Gastrocnemius medialis (tissue), 4 donors: ENCODE measurements at regions not wholly inside any gene's neighbourhood (a gene's known extent, or its start where the extent isn't known, plus 50 kb on each side); places are given as distances from the start of the nearest gene placed in this dataset.

ENCODE experiments used
- POLR2A ChIP-seq, 2 donors: fragments of 450-650 bp; IDR thresholded peaks; one replicate each; pipeline ENCODE4 v1.6.1; 2017; ENCODE audit warnings: antibody characterized with exemption in 2 of 2, mild to moderate bottlenecking in 2 of 2, moderate library complexity in 2 of 2
- TF ChIP-seq, protein P1 (sequence below), 5 experiments: fragments of 450-650 bp in 3 of 5; fragments of 200-600 bp in 2 of 5; sonication (generic) in 2 of 5; IDR thresholded peaks in 4 of 5; conservative IDR thresholded peaks in 1 of 5; 1 replicate in 4 of 5; 2 replicates in 1 of 5; pipeline ENCODE4 v1.5.1; 2016 to 2019; ENCODE audit warnings: antibody characterized with exemption in 5 of 5, mild to moderate bottlenecking in 3 of 5, moderate library complexity in 3 of 5

- TF ChIP-seq, protein P1, sequence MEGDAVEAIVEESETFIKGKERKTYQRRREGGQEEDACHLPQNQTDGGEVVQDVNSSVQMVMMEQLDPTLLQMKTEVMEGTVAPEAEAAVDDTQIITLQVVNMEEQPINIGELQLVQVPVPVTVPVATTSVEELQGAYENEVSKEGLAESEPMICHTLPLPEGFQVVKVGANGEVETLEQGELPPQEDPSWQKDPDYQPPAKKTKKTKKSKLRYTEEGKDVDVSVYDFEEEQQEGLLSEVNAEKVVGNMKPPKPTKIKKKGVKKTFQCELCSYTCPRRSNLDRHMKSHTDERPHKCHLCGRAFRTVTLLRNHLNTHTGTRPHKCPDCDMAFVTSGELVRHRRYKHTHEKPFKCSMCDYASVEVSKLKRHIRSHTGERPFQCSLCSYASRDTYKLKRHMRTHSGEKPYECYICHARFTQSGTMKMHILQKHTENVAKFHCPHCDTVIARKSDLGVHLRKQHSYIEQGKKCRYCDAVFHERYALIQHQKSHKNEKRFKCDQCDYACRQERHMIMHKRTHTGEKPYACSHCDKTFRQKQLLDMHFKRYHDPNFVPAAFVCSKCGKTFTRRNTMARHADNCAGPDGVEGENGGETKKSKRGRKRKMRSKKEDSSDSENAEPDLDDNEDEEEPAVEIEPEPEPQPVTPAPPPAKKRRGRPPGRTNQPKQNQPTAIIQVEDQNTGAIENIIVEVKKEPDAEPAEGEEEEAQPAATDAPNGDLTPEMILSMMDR (IDR thresholded peaks at IDR 0.05 in 4 of 5, conservative IDR thresholded peaks at IDR 0.05 in 1 of 5) = no peak
- no peak for TF ChIP-seq POLR2A (IDR thresholded peaks at IDR 0.05)
These were observed 60.3 kb upstream of the TP63 start for GRCh38 chr3:189570916-189571315.
